Naive thymus-derived CD4-positive, alpha-beta T cell (primary cell): ENCODE measurements at regions not wholly inside any gene's neighbourhood (a gene's known extent, or its start where the extent isn't known, plus 50 kb on each side); places are given as distances from the start of the nearest gene placed in this dataset.
"Not testable (repeated sequence)": the region's sequence is repeated elsewhere in the genome, so short reads cannot be mapped to it uniquely, and the experiment has no call there.

Source experiments
- ATAC-seq: fragments of 150-1000 bp; cut with Tn5 transposase; 2 replicates; pipeline ENCODE4 v1.10.0; 2021; ENCODE audit warnings: mild to moderate bottlenecking, moderate library complexity
- CTCF ChIA-PET: fragments of 350-600 bp; sonication (Branson Sonifier 250); formaldehyde crosslinking; loops from one replicate; lab custom pipeline; 2021; ENCODE audit warnings: antibody characterized with exemption; lab: Charles Lee
- POLR2A ChIA-PET: fragments of 350-600 bp; sonication (Branson Sonifier 250); formaldehyde crosslinking; loops from one replicate; lab custom pipeline; 2021; ENCODE audit warnings: antibody characterized with exemption, inconsistent platforms; lab: Charles Lee
- DNase-seq, 9 donors: peaks; one replicate each; pipeline versions ENCODE4 v3.0.0 to v3.0.0-alpha.2; 2020 to 2022; ENCODE audit warnings: mixed read lengths in 1 of 9
- H3K27ac ChIP-seq: one replicate; pipeline ENCODE4 v1.7.0; 2013; ENCODE audit warnings: mild to moderate bottlenecking, low read depth, low read length, moderate library complexity
- H3K27me3 ChIP-seq, 2 donors: one replicate each; pipeline ENCODE4 v1.7.0; 2013; ENCODE audit warnings: low read length in 2 of 2, mild to moderate bottlenecking in 2 of 2, moderate library complexity in 2 of 2; ENCODE audit not compliant: control insufficient read depth in 2 of 2, insufficient read depth in 2 of 2
- H3K36me3 ChIP-seq, 3 experiments: 1 replicate in 2 of 3; 2 replicates in 1 of 3; pipeline ENCODE4 v1.7.0; 2013; ENCODE audit warnings: low read length in 3 of 3, mild to moderate bottlenecking in 3 of 3, moderate library complexity in 1 of 3; ENCODE audit not compliant: insufficient read depth in 3 of 3, control insufficient read depth in 2 of 3
- H3K4me1 ChIP-seq, 2 donors: one replicate each; pipeline ENCODE4 v1.7.0; 2013; ENCODE audit warnings: low read length in 2 of 2, mild to moderate bottlenecking in 2 of 2, moderate library complexity in 1 of 2; ENCODE audit not compliant: control insufficient read depth in 2 of 2, insufficient read depth in 2 of 2
- H3K4me3 ChIP-seq: 2 replicates; pipeline ENCODE4 v1.7.0; 2013; ENCODE audit warnings: mild to moderate bottlenecking, low read length
- H3K9me3 ChIP-seq, 3 experiments: 1 replicate in 2 of 3; 2 replicates in 1 of 3; pipeline ENCODE4 v1.7.0; 2013; ENCODE audit warnings: low read length in 3 of 3; ENCODE audit not compliant: control insufficient read depth in 2 of 3
- H3K27ac Mint-ChIP-seq, 9 donors: one replicate each; pipeline ENCODE4 v1.8.0; 2020 to 2022; ENCODE audit warnings: mixed read lengths in 9 of 9, mild to moderate bottlenecking in 8 of 9, moderate library complexity in 5 of 9, inconsistent platforms in 2 of 9
- H3K27me3 Mint-ChIP-seq, 5 donors: one replicate each; pipeline ENCODE4 v1.8.0; 2021 to 2022; ENCODE audit warnings: mixed read lengths in 5 of 5, mild to moderate bottlenecking in 1 of 5
- H3K36me3 Mint-ChIP-seq, 5 donors: one replicate each; pipeline ENCODE4 v1.8.0; 2020 to 2022; ENCODE audit warnings: mixed read lengths in 5 of 5, mild to moderate bottlenecking in 3 of 5, inconsistent platforms in 1 of 5
- H3K4me1 Mint-ChIP-seq, 7 donors: one replicate each; pipeline ENCODE4 v1.8.0; 2020 to 2022; ENCODE audit warnings: mixed read lengths in 7 of 7, mild to moderate bottlenecking in 3 of 7, inconsistent platforms in 1 of 7
- H3K4me3 Mint-ChIP-seq, 10 donors: one replicate each; pipeline ENCODE4 v1.8.0; 2020 to 2022; ENCODE audit warnings: mild to moderate bottlenecking in 10 of 10, mixed read lengths in 10 of 10, moderate library complexity in 6 of 10, inconsistent platforms in 2 of 10
- H3K9me3 Mint-ChIP-seq, 11 donors: one replicate each; pipeline ENCODE4 v1.8.0; 2020 to 2022; ENCODE audit warnings: mixed read lengths in 11 of 11, mild to moderate bottlenecking in 4 of 11, inconsistent platforms in 1 of 11, moderate library complexity in 1 of 11
- intact Hi-C, 2 donors: fragments of 100-400 bp; cut with micrococcal nuclease; formaldehyde crosslinking; loops; one replicate each; pipeline ENCODE4 v1.15.1; 2023

- Mint-ChIP-seq H3K4me1 (no peaks in the 10 kb centered on the region), H3K27me3 (peaks cover 0 to 4% (median 0%) of the 10 kb centered on the region in 5 donors), H3K36me3 (no peaks in the 10 kb centered on the region), H3K4me3 (no peak overlapping the region), H3K27ac (no peak overlapping the region), H3K9me3 (peaks cover 0 to 4% (median 0%) of the 10 kb centered on the region in 11 donors)
- no peaks in the 10 kb centered on the region for H3K9me3 ChIP-seq
- no peaks in the 10 kb centered on the region for H3K36me3 ChIP-seq
- no peaks in the 10 kb centered on the region for H3K27me3 ChIP-seq
- no peaks in the 10 kb centered on the region for H3K4me1 ChIP-seq
- intact Hi-C loops, result no loop called here
- POLR2A ChIA-PET, result no interaction called here
- CTCF ChIA-PET, result no interaction called here
- H3K4me3 ChIP-seq, result no peak overlapping the region
- no peak for ATAC-seq
- H3K27ac ChIP-seq, result no peak overlapping the region
- DNase-seq, result no peak
Measured at GRCh38 chr9:73412874-73413273, 261.2 kb downstream of the ANXA1 start.

GRCh38 chr9:73423891-73424290, 272.2 kb downstream of the ANXA1 start:
- H3K4me3 ChIP-seq, result no peak overlapping the region
- H3K4me1 ChIP-seq, result no peaks in the 10 kb centered on the region
- no peaks in the 10 kb centered on the region for H3K9me3 ChIP-seq
- H3K36me3 ChIP-seq, result no peaks in the 10 kb centered on the region
- H3K4me3 Mint-ChIP-seq, result no peak overlapping the region
- no peak overlapping the region for H3K27ac ChIP-seq
- H3K4me1 Mint-ChIP-seq, result peaks cover 0 to 2% (median 0%) of the 10 kb centered on the region in 7 donors
- POLR2A ChIA-PET, result no interaction called here
- peaks cover 0 to 5% (median 0%) of the 10 kb centered on the region in 11 donors for H3K9me3 Mint-ChIP-seq
- H3K27ac Mint-ChIP-seq, result no peak overlapping the region
- CTCF ChIA-PET, result no interaction called here
- intact Hi-C loops, result no loop called here
- no peak for DNase-seq
- no peak for ATAC-seq
- no peaks in the 10 kb centered on the region for H3K27me3 ChIP-seq
- H3K27me3 Mint-ChIP-seq, result no peaks in the 10 kb centered on the region
- H3K36me3 Mint-ChIP-seq, result no peaks in the 10 kb centered on the region

- Histone ChIP-seq H3K27me3 (no peaks in the 10 kb centered on the region), H3K27ac (no peak overlapping the region), H3K4me3 (no peak overlapping the region), H3K4me1 (no peaks in the 10 kb centered on the region), H3K9me3 (no peaks in the 10 kb centered on the region), H3K36me3 (no peaks in the 10 kb centered on the region)
- Mint-ChIP-seq H3K36me3 (no peaks in the 10 kb centered on the region), H3K27ac (no peak overlapping the region), H3K4me1 (peaks cover 0 to 2% (median 0%) of the 10 kb centered on the region in 7 donors), H3K4me3 (no peak overlapping the region), H3K9me3 (peaks cover 0 to 13% (median 0%) of the 10 kb centered on the region in 11 donors), H3K27me3 (no peaks in the 10 kb centered on the region)
- intact Hi-C loops, result no loop called here
- ChIA-PET POLR2A (no interaction called here), CTCF (no interaction called here)
- no peak for DNase-seq
- ATAC-seq, result no peak
Measured at GRCh38 chr9:73426269-73426668, 274.6 kb downstream of the ANXA1 start.

DNA sequence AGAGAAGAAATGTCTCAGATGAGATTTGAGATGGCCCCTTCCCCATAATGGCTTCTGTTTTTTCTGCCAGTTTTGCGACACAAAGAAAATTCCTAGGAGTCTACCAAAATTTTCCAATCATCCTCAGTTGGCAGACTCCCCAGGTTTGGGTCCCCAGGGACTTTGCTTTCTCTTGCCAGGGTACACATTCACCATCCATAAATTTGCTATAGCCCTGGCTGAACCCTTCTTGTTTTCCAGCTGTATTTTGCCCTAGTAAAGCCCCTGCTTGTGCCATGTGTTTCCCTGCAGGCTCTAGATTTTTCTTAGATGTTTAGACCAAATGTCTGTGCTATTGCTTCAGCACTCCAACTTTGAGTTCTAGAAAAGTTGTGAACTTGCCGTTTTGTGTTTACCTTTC, 283.2 kb downstream of the ANXA1 start:
- Mint-ChIP-seq H3K4me3 (no peak overlapping the region), H3K36me3 (no peaks in the 10 kb centered on the region), H3K27me3 (no peaks in the 10 kb centered on the region), H3K4me1 (no peaks in the 10 kb centered on the region), H3K9me3 (peaks cover 0 to 18% (median 2%) of the 10 kb centered on the region in 11 donors), H3K27ac (no peak overlapping the region)
- ChIA-PET CTCF (no interaction called here), POLR2A (no interaction called here)
- H3K27ac ChIP-seq, result no peak overlapping the region
- no peaks in the 10 kb centered on the region for H3K27me3 ChIP-seq
- H3K4me1 ChIP-seq, result no peaks in the 10 kb centered on the region
- H3K9me3 ChIP-seq, result no peaks in the 10 kb centered on the region
- intact Hi-C loops, result no loop called here
- H3K36me3 ChIP-seq, result no peaks in the 10 kb centered on the region
- ATAC-seq (no peak), DNase-seq (no peak)
- H3K4me3 ChIP-seq, result no peak overlapping the region

DNA sequence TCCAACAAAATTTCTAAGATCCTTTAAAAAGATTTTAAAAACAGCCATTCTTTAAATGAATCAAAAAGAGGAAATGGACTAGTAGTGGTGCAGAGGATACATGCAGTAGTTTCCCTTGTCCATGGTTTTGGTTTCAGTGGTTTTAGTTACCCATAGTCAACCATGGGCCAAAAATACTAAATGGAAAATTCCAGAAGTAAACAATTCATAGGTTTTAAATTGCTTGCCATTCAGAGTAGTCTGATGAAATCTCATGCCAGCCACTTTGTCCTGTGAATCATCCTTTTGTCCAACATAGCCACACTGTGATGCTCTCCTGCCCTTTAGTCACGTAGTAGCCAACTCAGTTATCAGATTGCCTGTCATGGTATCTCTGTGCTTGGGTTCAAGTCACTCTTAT, 286.1 kb downstream of the ANXA1 start:
- no peak for DNase-seq

DNA sequence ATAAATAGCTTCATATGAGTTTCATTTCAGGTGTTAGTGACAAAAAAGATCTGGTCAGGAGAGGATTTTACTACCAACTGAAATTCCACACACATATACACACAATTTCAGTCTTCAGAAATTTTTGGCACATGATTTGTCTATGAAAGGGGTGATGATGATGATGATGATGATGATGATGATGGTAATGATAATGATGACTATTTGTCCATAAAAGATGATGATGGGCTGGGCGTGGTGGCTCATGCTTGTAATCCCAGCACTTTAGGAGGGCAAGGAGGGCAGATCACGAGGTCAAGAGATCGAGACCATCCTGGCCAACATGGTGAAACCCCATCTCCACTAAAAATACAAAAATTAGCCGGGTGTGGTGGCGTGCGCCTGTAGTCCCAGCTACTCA, 288.2 kb downstream of the ANXA1 start:
- H3K4me3 ChIP-seq, H3K27me3 Mint-ChIP-seq, H3K9me3 ChIP-seq, H3K36me3 Mint-ChIP-seq, ATAC-seq, CTCF ChIA-PET, H3K4me1 ChIP-seq, H3K4me3 Mint-ChIP-seq, H3K4me1 Mint-ChIP-seq, H3K27ac ChIP-seq, H3K27ac Mint-ChIP-seq, intact Hi-C loops, H3K36me3 ChIP-seq, H3K27me3 ChIP-seq, DNase-seq, POLR2A ChIA-PET: not testable (repeated sequence)
- H3K9me3 Mint-ChIP-seq, result peaks cover 0 to 11% (median 0%) of the 10 kb centered on the region in 11 donors

More for the DNA sequence above, 286.1 kb downstream of the ANXA1 start:
- H3K27me3 Mint-ChIP-seq, result no peaks in the 10 kb centered on the region
- Histone ChIP-seq H3K9me3 (no peaks in the 10 kb centered on the region), H3K4me1 (no peaks in the 10 kb centered on the region), H3K27me3 (no peaks in the 10 kb centered on the region), H3K4me3 (no peak overlapping the region), H3K36me3 (no peaks in the 10 kb centered on the region), H3K27ac (no peak overlapping the region)
- CTCF ChIA-PET, result no interaction called here
- no peak for ATAC-seq
- no peak overlapping the region for H3K27ac Mint-ChIP-seq
- POLR2A ChIA-PET, result no interaction called here
- no peak overlapping the region for H3K4me3 Mint-ChIP-seq
- H3K36me3 Mint-ChIP-seq, result no peaks in the 10 kb centered on the region
- intact Hi-C loops, result no loop called here
- peaks cover 0 to 15% (median 0%) of the 10 kb centered on the region in 11 donors for H3K9me3 Mint-ChIP-seq
- H3K4me1 Mint-ChIP-seq, result no peaks in the 10 kb centered on the region

- Mint-ChIP-seq H3K27me3 (no peaks in the 10 kb centered on the region), H3K36me3 (no peaks in the 10 kb centered on the region), H3K4me1 (no peaks in the 10 kb centered on the region), H3K4me3 (no peak overlapping the region), H3K27ac (no peak overlapping the region), H3K9me3 (peaks cover 0 to 12% (median 0%) of the 10 kb centered on the region in 11 donors)
- ATAC-seq (no peak), DNase-seq (no peak)
- POLR2A ChIA-PET, result no interaction called here
- no peaks in the 10 kb centered on the region for H3K9me3 ChIP-seq
- intact Hi-C loops, result no loop called here
- no peak overlapping the region for H3K4me3 ChIP-seq
- no peaks in the 10 kb centered on the region for H3K4me1 ChIP-seq
- H3K36me3 ChIP-seq, result no peaks in the 10 kb centered on the region
- CTCF ChIA-PET, result no interaction called here
- no peaks in the 10 kb centered on the region for H3K27me3 ChIP-seq
- no peak overlapping the region for H3K27ac ChIP-seq
Measured at GRCh38 chr9:73441223-73441622, 289.6 kb downstream of the ANXA1 start.
